HL-60 (cell line): ENCODE measurements at regions not wholly inside any gene's neighbourhood (a gene's known extent, or its start where the extent isn't known, plus 50 kb on each side); places are given as distances from the start of the nearest gene placed in this dataset.

Experiments used
- DNase-seq, 2 experiments: peaks; one replicate each; pipeline ENCODE4 v3.0.0-alpha.2; 2010 to 2020; ENCODE audit warnings: low read depth in 1 of 2, low spot score in 1 of 2
- H3K27ac ChIP-seq: fragments of 250-450 bp; sonication (Bioruptor Pico); replicated peaks from 2 replicates; pipeline ENCODE4 v1.5.1; 2020; ENCODE audit warnings: mild to moderate bottlenecking, moderate library complexity
- H3K27me3 ChIP-seq: fragments of 250-450 bp; sonication (Bioruptor Pico); 2 replicates; pipeline ENCODE4 v1.5.1; 2021; ENCODE audit warnings: mild to moderate bottlenecking, moderate library complexity; ENCODE audit not compliant: insufficient read depth, poor library complexity, severe bottlenecking
- H3K4me3 ChIP-seq: replicated peaks from 2 replicates; pipeline ENCODE4 v1.5.1; 2011; ENCODE audit warnings: mild to moderate bottlenecking, control low read depth, low read length; ENCODE audit not compliant: insufficient read depth
- CTCF ChIP-seq: IDR thresholded peaks from one replicate; pipeline ENCODE4 v1.5.1; 2011; ENCODE audit warnings: low read length, control low read depth, inconsistent platforms; ENCODE audit not compliant: insufficient read depth
- GABPA ChIP-seq: IDR thresholded peaks from 2 replicates; pipeline ENCODE4 v1.6.1; 2012; ENCODE audit warnings: low read depth
- POLR2AphosphoS5 ChIP-seq: IDR thresholded peaks from 2 replicates; pipeline ENCODE4 v1.6.1; 2012; ENCODE audit warnings: low read depth
- REST ChIP-seq: IDR thresholded peaks from 2 replicates; pipeline ENCODE4 v1.6.1; 2012; ENCODE audit warnings: low read depth; ENCODE audit not compliant: insufficient replicate concordance
- SPI1 ChIP-seq: IDR thresholded peaks from 2 replicates; pipeline ENCODE4 v1.6.1; 2012; ENCODE audit warnings: low read depth, mild to moderate bottlenecking, borderline replicate concordance

GRCh38 chr7:15096853-15097252, 194.3 kb upstream of the DGKB start:
- Histone ChIP-seq H3K27ac (no peak overlapping the region), H3K4me3 (no peak overlapping the region), H3K27me3 (no peaks in the 10 kb centered on the region)
- peak; percentile 49 for TF ChIP-seq REST
- no peak for TF ChIP-seq CTCF
- DNase-seq, result no peak

GRCh38 chr7:15094989-15095388, 192.4 kb upstream of the DGKB start:
- no peaks in the 10 kb centered on the region for H3K27me3 ChIP-seq
- DNase-seq, result no peak
- no peak overlapping the region for H3K4me3 ChIP-seq
- no peak overlapping the region for H3K27ac ChIP-seq
- no peak for TF ChIP-seq REST
- TF ChIP-seq SPI1, result no peak
- no peak for TF ChIP-seq GABPA
- no peak for TF ChIP-seq CTCF
- no peak for TF ChIP-seq POLR2AphosphoS5

- no peak for DNase-seq
- Histone ChIP-seq H3K4me3 (no peak overlapping the region), H3K27ac (no peak overlapping the region), H3K27me3 (no peaks in the 10 kb centered on the region)
- TF ChIP-seq GABPA, result no peak
- no peak for TF ChIP-seq REST
- TF ChIP-seq POLR2AphosphoS5, result no peak
- no peak for TF ChIP-seq SPI1
- no peak for TF ChIP-seq CTCF
Observed at GRCh38 chr7:15087771-15088170, 185.2 kb upstream of the DGKB start.
